ENCODE measurements at regions not wholly inside any gene's neighbourhood (a gene's known extent, or its start where the extent isn't known, plus 50 kb on each side); places are given as distances from the start of the nearest gene placed in this dataset.

GRCh38 chr14:104353921-104354701, 215.7 kb downstream of the KIF26A start:
- FAIRE-seq (no peak), DNase-seq (ENCODE audit: insufficient read length, low spot score) (no peak)

GRCh38 chr14:104355101-104356019, 217.0 kb downstream of the KIF26A start:
- DNase-seq (ENCODE audit: insufficient read length, low spot score) (no peak), FAIRE-seq (peak; percentile 23)

DNA sequence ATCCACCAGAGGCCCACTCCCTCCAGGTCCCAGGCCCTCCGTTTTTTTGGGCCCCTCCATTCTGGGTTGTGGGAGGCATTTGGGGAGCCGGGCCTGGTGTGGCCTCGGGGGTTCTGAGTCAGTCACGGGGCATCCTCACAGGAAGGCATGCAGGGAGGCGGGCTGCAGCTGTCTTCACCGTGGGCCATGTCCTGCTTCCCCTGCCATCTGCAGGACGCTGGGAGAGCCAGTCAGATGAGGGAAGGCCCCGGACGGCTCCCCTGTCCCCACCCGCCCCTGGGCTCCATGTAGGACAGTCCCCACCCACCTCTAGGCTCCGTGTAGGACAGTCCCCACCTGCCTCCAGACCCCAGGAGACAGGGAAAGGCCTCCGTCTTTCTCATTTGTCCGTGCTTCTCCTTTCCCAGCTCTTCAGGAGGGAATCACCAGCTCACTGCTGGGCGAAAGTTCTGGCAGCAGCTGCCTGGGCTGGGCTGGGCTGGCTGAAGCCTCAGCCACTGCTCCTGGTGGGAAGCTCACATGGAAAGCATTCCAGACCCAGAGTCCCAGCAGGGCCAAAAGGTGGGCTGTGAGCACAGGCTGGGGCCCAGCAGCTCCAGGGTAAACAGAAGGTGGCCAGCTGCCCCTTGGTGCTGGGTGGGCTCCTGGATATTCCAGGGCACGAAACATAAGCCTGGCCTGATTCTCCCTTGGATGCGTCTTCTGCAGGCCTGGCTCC, 217.8 kb downstream of the KIF26A start:
- peak; percentile 9 for FAIRE-seq
- DNase-seq (ENCODE audit: insufficient read length, low spot score) = peak; percentile 29

DNA sequence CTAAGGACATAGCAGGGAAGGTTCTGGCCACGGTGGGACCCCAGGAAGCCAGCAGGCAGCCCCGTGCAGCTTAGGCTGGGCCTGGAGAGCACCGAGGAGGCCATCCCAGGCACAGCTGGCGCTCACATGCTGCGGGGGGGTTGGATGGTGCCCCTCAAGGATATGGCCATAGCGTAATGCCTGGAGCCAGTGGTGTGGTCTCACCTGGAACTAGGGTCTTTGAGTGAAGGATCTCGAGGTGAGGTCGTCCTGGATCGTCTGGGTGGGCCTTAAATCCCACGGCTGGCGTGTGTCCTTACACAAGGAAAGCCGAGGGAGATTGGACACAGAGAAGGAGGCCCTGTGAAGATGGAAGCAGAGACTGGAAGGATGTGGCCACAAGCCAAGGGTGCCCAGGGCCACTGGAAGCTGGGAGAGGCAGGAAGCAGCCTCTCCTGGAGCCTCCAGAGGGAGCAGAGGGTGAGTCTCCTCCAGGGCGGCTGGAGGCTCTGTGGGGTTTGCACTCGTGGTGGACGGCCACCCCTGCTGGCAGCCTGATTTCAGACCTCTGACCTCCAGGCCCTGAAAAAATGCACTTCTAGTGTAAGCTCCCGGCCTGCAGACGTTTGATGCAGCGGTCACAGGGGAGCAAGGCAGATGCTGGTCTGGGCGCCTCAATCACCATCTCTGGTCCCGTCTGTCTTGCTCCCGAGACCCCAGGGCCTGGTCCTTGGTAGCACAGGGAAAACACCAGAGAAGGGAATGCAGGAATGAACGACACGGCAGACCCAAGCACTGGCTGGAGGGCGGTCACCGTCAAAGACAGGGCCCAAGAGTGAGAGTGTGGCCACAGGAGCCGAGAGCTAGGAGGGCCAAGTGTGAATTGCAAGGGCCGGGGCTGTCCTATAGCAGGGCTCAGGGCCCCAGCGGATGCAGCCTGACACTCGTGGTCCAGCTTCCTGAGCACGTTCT, 218.6 kb downstream of the KIF26A start:
- DNase-seq (ENCODE audit: insufficient read length, low spot score) (no peak), FAIRE-seq (no peak)

- FAIRE-seq (no peak), DNase-seq (ENCODE audit: insufficient read length, low spot score) (no peak)
Measured at GRCh38 chr14:104357689-104358527, 219.5 kb downstream of the KIF26A start.

DNA sequence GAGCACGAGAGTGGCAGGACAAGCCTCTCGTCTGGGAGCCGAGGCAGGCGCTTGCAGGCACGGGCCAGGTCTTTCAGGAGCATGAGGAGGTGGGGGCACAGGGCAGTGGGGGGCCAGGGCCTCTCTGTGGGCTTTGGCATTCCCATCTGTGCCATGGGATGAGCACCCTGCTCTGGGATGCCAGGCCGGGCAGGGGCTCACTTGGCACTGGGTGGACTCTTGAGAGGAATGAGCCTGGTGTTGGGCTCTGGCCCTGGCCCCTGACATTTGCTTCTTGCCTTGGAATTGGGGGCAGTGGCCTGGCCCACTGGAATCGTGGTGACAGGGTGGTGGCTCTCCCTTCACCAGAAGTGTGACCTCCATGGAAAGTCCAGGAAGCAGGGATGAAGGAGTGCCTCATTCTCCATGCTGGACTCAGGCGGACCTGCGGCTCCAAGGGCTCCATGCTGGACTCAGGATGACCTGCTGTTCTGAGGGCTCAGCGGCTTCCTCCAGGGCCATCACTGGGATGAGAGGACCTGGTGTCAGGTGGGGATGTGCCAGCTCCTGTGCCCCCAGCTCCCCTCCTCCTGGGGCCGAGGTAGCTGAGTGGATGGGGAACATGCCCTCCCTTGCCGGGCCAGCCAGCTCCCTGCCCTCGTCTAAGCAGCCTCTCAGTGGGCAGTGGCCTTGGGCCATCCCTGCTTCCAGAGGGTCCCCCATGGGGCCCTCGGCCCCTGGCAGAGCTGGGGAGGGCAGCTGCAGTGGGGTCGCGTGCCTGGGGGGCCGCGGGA, 220.3 kb downstream of the KIF26A start:
- DNase-seq (ENCODE audit: insufficient read length, low spot score) (no peak), FAIRE-seq (no peak)

- FAIRE-seq (no peak), DNase-seq (ENCODE audit: insufficient read length, low spot score) (no peak)
Measured at GRCh38 chr14:104359301-104359968, 220.1 kb upstream of the C14orf180 start.

DNA sequence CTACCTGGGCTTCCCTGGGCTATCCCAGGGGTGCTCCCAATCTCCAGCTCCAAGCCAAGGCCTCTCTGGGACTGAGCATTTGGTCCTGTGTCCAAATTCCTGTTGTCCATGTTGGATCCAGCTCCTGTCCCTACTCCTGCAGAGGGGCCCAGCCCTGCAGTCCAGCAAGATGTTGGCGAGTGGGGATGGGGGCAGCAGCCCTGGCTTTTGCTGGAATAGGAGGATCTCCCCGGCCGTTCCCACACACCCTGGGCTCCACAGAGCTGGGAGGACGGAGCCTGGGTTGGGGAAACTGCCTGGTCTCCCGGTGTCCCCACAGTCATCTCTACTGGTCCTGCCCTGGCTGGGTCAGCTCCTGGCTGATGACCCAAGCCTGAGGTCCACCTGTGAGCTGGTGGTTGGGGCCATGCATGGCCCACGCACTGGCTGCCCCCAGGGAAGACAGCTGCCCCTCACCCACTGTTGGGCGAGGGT, 219.6 kb upstream of the C14orf180 start:
- no peak for FAIRE-seq
- DNase-seq (ENCODE audit: insufficient read length, low spot score) = no peak

- FAIRE-seq (no peak), DNase-seq (ENCODE audit: insufficient read length, low spot score) (no peak)
Measured at GRCh38 chr14:104360501-104360900, 219.1 kb upstream of the C14orf180 start.

GRCh38 chr14:104361101-104361591, 218.4 kb upstream of the C14orf180 start:
- DNase-seq (ENCODE audit: insufficient read length, low spot score) (no peak), FAIRE-seq (no peak)

DNA sequence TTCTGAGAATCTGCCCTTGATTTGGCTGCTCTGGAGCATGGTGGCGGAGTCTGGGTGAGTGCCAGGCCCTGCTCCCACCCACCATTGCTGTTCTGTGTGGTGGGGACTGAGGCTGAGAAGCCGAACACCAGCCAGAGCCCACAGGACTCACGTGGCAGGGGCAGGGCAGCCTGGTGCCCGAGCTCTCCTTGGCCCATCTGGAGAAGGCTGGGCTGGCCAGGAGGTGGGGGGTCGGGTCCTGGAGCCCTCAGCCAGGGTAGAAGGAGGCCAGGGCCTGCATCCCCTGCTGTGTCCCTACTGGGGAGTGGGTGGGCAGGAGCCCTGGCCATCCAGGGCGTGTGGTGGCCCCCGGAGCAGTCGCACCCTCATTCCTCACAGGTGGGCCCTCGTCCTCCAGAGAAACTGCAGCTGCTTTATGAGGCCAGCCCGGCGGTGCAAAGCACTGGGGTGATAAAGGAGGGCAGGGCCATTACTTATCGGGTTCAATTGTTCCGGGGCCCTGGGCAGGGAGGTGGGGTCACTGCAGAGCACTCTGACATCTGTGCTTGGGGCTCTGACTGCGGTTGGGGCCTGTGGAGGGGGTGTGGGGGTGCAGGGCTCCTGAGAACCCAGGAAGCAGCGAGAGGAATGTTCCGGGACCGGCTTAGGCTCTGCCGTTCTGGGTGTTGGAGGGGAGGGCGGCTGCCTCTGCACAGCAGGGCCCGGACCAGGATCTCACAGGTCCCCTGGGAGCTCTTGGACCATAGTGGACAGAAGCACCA, 217.5 kb upstream of the C14orf180 start:
- FAIRE-seq = no peak
- no peak for DNase-seq (ENCODE audit: insufficient read length, low spot score)

DNA sequence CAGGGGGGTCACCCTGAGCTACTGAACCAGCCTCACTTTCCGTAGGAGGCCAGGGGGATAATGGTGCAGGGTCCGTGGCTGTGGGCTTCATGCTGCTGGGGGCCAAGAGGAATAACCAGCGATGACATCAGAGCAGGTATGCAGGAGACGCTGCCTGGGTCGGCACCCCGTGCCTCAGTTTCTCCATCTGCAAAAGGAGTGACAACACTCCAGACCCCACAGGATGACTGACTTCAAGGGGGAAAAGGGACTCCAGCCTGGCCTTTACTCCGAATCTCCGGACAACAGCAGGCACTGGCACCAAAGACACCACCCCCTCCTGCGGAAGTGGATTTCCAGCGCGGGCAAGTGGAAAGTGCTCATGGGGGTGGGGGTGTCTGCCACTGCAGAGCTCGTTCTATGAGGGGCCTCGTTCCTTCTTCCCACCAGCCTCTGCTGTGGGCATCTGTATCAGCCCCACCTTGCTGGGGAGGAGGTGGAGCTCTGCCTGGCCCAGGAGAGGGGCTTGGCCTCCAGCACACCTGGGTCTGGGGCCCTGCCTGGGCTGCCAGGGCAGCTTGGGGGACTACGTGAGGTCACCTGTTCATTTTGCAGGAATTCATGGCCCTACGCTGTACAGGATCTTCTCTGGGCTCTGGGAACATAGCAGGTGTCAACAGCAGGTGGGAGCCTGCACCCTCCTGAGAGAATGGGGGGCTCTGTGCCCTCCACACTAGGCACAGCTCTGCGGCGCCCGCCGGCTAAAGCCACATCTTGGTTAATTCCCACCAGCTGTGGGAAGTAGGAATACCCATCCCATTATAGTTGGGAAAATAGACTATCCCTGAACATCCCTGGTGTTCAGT, 216.6 kb upstream of the C14orf180 start:
- no peak for FAIRE-seq

DNA sequence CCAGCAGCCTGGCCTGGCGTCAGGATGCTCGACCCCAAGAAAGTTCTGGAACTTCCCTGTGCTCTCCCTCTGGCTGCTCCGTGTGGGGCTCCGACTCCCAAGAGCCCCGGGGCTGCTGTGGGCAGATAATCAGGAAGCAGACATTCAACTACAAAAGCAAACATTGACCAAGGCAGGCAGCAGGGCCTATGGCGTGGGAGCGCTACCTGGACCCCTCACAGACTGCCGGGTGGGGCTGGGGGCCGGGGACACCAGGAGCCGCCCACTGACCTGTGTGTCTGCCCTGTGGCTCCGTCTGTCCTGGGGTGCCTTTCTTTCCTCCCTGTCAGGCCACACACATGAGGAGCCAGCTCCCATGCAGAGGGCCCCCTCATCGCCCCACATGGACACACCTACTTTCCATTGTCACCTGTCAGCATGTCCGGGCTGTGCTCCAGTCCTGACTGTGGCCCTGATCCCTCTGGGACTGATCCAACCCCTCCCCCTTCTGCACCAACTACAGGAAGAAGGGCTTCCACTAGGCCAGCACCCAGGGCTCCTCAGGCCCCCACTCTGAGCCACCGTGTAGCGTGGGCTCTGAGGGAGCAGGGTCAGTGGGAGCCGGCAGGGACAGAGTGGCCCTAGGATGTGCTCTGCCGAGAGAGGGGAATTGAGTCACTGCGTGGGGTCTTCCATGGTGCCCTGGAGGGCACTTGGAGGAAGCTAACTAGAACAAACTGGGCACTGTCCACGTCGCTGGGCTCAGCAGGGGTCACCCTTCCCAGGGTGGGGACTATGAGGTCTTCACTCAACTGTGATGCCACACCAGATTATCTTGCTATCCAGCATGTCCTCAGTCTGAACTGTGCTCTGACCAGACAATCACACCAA, 215.4 kb upstream of the C14orf180 start:
- FAIRE-seq = no peak
- no peak for DNase-seq (ENCODE audit: insufficient read length, low spot score)

More for the DNA sequence above, 216.6 kb upstream of the C14orf180 start:
- DNase-seq (ENCODE audit: insufficient read length, low spot score) = no peak

- DNase-seq (ENCODE audit: insufficient read length, low spot score) (no peak), FAIRE-seq (no peak)
Measured at GRCh38 chr14:104364830-104365229, 214.7 kb upstream of the C14orf180 start.

Measured in HTR-8/SVneo (cell line).